Kidney (tissue), 13 donors: ENCODE measurements at regions not wholly inside any gene's neighbourhood (a gene's known extent, or its start where the extent isn't known, plus 50 kb on each side); places are given as distances from the start of the nearest gene placed in this dataset.

Experiments used
- DNase-seq, 5 donors: peaks; one replicate each; pipeline ENCODE4 v3.0.0-alpha.2; 2013 to 2020
- FAIRE-seq: peaks from 2 replicates; lab custom pipeline; 2012; peaks lifted over from hg19 to GRCh38; lab: Jason Lieb, UNC
- H3K27ac ChIP-seq, 2 donors: one replicate each; pipeline ENCODE4 v1.7.0; 2013; ENCODE audit warnings: low read depth in 2 of 2, low read length in 2 of 2, inconsistent platforms in 1 of 2
- H3K27me3 ChIP-seq: one replicate; pipeline ENCODE4 v1.7.1; 2013; ENCODE audit warnings: low read length, inconsistent platforms; ENCODE audit not compliant: control insufficient read depth, insufficient read depth
- H3K36me3 ChIP-seq, 3 donors: one replicate each; pipeline versions ENCODE4 v1.7.0 to v1.7.1; 2013; ENCODE audit warnings: low read length in 3 of 3, control low read depth in 1 of 3, inconsistent platforms in 1 of 3; ENCODE audit not compliant: insufficient read depth in 3 of 3, control insufficient read depth in 2 of 3
- H3K4me1 ChIP-seq, 3 donors: one replicate each; pipeline versions ENCODE4 v1.7.0 to v1.7.1; 2013; ENCODE audit warnings: low read length in 3 of 3, inconsistent platforms in 1 of 3, low read depth in 1 of 3; ENCODE audit not compliant: control insufficient read depth in 2 of 3, insufficient read depth in 2 of 3
- H3K4me3 ChIP-seq, 3 donors: one replicate each; pipeline versions ENCODE4 v1.7.0 to v1.8.1; 2013; ENCODE audit warnings: low read length in 3 of 3, control low read depth in 1 of 3, inconsistent platforms in 1 of 3
- H3K9ac ChIP-seq, 3 donors: one replicate each; pipeline versions ENCODE4 v1.7.0 to v1.7.1; 2013; ENCODE audit warnings: low read length in 3 of 3, control low read depth in 1 of 3, inconsistent platforms in 1 of 3
- H3K9me3 ChIP-seq, 3 donors: one replicate each; pipeline versions ENCODE4 v1.7.0 to v1.7.1; 2013; ENCODE audit warnings: low read length in 3 of 3, control low read depth in 1 of 3, inconsistent platforms in 1 of 3; ENCODE audit not compliant: control insufficient read depth in 2 of 3, insufficient read depth in 1 of 3
- CTCF ChIP-seq: IDR thresholded peaks from 3 replicates; pipeline ENCODE4 v1.5.1; 2012; ENCODE audit warnings: mild to moderate bottlenecking, moderate library complexity, borderline replicate concordance; ENCODE audit not compliant: insufficient read depth; ENCODE audit errors: extremely low read depth
- intact Hi-C: fragments of 100-400 bp; cut with DNase I; formaldehyde crosslinking; loops from one replicate; pipeline ENCODE4 v1.11.1; 2022
- donor health status: control.
- donor health status: control.
- donor health status: control.
- donor health status: control.
- donor health status: control.
- donor health status: DM: yes; HTN: yes; CAD: no.
- donor health status: Normal renal cell carcinoma (clear cell type).

DNA sequence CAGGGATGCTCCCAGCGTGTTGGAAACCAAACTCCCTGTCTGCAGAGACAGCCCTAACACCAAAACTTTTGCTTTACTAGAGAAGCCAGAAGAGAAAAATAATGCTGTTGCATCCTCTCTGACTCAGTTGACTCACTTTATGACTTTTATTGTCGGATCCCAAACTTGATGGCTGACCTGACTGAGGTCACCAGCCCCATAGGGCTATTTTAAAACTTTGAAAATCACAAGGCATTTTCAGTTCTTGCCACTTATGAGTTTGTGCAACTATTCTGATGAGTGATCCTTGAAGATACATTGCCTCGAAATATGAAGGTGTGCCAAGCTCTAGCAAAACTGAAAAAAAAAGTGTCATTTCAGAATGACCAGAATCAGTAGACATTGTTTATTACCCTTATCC is 320.2 kb downstream of the DLEU7 start:
- Histone ChIP-seq H3K9ac (no peak overlapping the region), H3K4me1 (peaks cover 10 to 16% (median 14%) of the 10 kb centered on the region in 3 donors), H3K27me3 (no peaks in the 10 kb centered on the region), H3K36me3 (no peaks in the 10 kb centered on the region), H3K9me3 (no peaks in the 10 kb centered on the region), H3K27ac (no peak overlapping the region), H3K4me3 (no peak overlapping the region)
- no peak for FAIRE-seq
- TF ChIP-seq CTCF: no peak
- intact Hi-C loops: no loop called here
- DNase-seq: no peak

- intact Hi-C loops: no loop called here
Observed at GRCh38 chr13:50524560-50524959, 318.9 kb downstream of the DLEU7 start.

DNA sequence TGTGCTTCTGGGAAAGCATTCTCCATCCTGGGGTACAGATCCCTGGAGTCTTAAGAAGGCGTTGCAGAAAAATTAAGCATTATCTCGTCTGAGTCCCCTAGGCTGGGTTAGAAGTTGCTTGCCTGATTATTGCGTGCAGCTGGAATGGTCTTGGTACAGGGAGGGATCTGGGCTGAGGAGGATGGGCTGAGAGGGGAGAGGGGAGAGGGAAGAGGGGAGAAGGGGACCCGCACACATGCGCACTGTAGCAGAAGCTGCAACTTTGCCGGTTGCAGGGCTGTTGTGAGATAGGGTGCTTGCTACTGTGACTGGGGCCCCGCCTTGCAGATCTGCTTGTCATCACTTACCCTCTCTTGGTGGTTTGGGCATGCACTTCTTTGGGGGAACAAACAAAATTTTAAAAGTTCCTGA is 316.8 kb downstream of the DLEU7 start:
- H3K27me3 ChIP-seq: no peaks in the 10 kb centered on the region
- H3K4me1 ChIP-seq: peaks cover 5 to 23% (median 21%) of the 10 kb centered on the region in 3 donors
- DNase-seq (no peak), FAIRE-seq (no peak)
- H3K9ac ChIP-seq: no peak overlapping the region
- no peak overlapping the region for H3K4me3 ChIP-seq
- no peaks in the 10 kb centered on the region for H3K36me3 ChIP-seq
- H3K9me3 ChIP-seq: no peaks in the 10 kb centered on the region
- intact Hi-C loops: no loop called here
- no peak overlapping the region for H3K27ac ChIP-seq
- TF ChIP-seq CTCF: no peak

More at GRCh38 chr13:50524560-50524959, 318.9 kb downstream of the DLEU7 start:
- Histone ChIP-seq H3K4me1 (peaks cover 10 to 25% (median 22%) of the 10 kb centered on the region in 3 donors), H3K9ac (no peak overlapping the region), H3K27me3 (no peaks in the 10 kb centered on the region), H3K27ac (no peak overlapping the region), H3K9me3 (no peaks in the 10 kb centered on the region), H3K4me3 (no peak overlapping the region), H3K36me3 (no peaks in the 10 kb centered on the region)
- no peak for DNase-seq
- no peak for FAIRE-seq
- no peak for TF ChIP-seq CTCF

- no peak overlapping the region for H3K4me3 ChIP-seq
- no peak overlapping the region for H3K9ac ChIP-seq
- FAIRE-seq (no peak), DNase-seq (peak in 4 of 5 donors; percentile 36 to 75 (median 50))
- peaks cover 3 to 21% (median 20%) of the 10 kb centered on the region in 3 donors for H3K4me1 ChIP-seq
- no peak for TF ChIP-seq CTCF
- H3K36me3 ChIP-seq: no peaks in the 10 kb centered on the region
- H3K9me3 ChIP-seq: no peaks in the 10 kb centered on the region
- no peak overlapping the region for H3K27ac ChIP-seq
- intact Hi-C loops: no loop called here
- H3K27me3 ChIP-seq: no peaks in the 10 kb centered on the region
Observed at GRCh38 chr13:50527188-50527587, 316.3 kb downstream of the DLEU7 start.
